GM18502 (cell line): ENCODE measurements at regions not wholly inside any gene's neighbourhood (a gene's known extent, or its start where the extent isn't known, plus 50 kb on each side); places are given as distances from the start of the nearest gene placed in this dataset.

ENCODE experiments used
- ATAC-seq: cut with Tn5 transposase; IDR thresholded peaks from one replicate; pipeline ENCODE4 v1.9.1; 2021; ENCODE audit warnings: mild to moderate bottlenecking; ENCODE audit not compliant: unreplicated experiment, poor library complexity

DNA sequence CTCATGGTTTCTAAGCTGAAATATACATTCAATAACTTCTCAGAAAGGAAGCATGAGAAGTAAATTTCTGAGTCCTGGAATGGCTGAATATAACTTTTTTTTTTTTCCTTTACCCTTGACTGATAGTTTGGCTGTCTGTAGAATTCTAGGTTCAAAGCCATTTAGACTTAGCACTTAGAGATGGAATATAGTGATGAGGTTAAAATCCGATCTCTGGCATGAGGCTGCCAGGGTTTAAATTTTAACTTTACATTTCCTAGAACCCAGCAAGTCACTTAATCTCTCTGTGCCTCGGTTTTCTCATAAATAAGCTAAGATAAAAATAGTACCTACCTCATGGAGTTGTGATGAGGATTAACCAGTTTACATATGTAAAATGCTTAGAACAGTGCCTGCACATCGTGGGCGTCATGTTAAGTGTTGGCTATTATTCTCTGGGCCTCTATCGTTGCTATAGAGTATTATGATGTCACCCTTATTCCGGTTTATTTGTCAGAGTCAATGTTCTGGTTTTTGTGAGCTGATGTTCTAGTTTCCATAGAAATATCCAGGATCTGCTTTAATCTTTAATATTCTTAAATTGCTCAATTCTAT, 199.8 kb upstream of the TLE3 start:
- ATAC-seq: no peak

DNA sequence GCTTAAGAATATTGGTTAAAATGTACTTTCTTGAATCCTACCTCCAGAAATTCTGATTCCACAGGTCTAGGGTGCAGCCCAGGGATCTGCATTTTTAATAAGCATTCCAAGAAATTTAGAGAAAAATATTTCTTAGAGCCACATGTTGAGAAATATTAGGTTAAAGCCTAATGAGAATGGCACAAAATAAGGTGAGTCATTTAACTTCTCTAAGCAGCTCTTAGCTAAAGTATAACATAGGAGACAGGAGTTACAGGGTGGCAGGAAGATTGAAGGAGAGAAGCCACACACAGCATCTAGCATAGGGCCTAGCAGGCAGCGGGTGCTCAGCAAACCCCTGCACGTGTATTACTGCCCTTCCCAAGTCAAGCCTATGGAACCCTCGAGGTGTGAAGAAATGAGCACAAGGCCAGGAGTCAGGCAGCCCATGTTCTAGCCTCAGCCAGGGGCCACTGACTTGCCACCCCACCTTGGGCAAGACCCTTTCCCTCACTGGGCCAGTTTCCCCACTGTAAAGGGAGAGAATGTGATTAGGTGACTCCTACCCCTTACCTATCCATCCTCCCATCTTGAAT, 197.1 kb upstream of the TLE3 start:
- no peak for ATAC-seq

DNA sequence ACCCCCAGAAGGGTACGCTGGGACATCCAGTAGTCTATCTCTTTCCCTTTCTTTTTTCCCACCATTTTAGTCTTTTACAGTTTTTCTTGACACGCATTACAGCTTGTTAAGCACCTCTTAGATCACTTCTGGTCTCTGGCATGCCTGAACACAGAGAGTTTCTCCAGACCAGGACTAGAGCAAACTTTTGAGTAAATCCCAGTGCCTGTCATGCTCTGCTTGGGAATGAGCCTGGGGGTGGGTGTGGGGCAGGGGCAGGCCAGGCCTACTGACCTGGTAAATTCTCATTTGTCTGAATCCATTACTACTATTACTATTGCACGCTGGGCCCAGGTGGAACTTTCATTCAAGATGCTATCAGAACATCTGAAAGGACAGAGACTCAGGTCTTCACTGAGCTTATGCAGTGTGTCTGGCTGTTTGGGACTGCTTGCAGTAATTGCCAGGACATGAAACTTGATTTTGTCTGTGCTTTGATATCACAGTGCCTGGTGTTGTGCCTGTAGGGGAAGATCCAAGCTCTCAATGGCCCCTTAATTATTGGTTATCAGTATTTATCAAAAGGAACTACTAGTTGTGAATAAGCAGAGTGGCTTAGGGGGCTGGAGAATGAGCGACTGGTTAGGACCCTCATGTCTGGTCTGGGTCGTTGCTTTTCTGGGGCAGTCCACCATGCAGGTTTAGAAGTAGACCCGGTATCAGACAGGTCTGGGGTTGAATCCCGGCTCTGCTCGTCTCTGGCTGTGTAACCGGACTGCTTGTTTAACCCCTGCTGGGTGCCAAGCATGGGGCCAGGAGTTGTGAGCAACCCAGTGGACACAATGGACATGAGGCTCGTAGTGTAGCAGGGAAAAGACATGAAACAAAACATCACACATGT, 196.1 kb upstream of the TLE3 start:
- no peak for ATAC-seq

DNA sequence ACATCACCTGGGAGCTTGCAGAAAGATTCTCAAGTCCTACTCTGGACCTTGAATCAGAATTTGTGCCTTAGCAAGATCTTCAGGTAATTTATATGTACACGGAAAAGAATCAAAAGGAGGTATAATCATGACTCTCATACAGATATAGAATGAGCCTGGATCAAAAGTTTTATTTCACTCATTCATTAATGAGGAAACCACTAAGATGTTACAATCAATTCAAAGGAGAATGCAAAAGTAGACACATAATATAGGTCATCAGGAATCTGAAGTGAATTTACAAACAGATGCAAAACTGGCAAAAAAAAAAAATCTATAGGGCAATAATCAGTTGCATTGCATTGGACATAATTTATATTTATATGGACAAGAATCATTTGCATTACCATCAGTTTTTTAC, 195.4 kb upstream of the TLE3 start:
- no peak for ATAC-seq

DNA sequence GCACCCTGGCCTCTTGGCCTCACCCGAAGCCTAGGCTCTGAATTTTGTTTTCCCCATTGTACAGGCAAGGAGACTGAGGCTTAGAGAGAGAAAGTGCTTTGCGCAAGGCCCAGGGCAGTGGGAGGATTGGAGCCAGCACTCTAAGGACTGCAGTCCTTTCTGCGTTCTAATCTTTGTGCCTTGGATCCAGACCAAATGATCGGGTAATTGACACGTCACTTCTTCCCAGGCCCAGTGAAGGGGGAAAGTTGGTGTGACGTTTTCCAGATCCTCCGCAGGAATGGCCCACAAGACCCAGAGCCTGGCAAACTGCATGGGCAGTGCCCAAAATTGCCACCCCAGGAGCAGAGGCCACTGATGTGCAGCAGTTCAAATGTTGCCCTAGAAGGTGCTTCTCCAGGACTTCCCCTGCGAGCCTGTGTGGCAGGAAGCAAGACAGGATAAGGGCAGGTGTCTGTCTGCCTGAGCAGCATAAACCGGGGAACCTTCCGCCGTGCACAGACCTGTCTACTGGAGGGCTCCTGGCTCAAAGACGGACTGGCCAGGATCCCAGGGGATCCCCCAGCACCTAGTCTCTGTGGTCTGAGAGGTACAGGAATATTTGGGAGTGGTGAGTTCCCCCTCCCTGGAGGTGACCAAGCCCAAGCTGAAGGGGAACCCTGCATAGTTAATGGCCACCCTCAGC, 194.5 kb upstream of the TLE3 start:
- no peak for ATAC-seq

DNA sequence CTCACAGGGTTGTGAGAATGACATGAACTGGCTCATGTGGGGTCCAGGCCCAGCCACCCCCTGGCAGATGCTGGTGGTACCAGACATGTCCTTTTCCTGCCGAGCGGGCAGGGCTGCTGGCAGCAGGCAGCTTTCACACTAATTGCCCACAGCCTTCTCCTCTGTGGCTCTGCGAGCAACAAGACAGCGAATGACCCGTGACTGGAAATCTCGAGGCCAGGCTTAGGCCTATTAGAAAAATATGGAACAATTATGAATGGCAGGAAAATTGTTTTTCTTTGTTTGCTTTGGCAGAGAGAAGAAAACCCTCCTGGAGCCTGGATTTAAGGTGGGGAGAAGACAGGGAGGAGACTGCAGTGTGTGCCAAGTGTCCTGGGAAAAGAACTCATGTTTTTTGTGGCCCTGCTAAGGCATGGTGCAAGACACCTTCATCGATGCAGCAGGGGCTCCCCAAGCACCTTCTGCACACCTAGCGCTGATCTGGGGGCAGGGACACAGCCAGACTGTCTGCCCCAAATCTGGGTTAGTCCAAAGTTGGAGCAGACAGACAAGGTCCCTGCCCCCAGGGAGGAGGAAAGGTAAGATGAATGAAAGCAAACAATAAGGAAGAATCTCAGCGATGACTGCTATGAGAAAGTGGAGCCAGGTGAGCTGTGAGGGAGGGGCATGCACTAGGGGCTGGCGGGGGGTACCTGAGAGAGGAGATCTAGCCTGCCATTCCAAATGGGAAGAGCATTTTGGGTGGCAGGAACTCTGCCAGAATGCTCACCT, 193.8 kb upstream of the TLE3 start:
- no peak for ATAC-seq

DNA sequence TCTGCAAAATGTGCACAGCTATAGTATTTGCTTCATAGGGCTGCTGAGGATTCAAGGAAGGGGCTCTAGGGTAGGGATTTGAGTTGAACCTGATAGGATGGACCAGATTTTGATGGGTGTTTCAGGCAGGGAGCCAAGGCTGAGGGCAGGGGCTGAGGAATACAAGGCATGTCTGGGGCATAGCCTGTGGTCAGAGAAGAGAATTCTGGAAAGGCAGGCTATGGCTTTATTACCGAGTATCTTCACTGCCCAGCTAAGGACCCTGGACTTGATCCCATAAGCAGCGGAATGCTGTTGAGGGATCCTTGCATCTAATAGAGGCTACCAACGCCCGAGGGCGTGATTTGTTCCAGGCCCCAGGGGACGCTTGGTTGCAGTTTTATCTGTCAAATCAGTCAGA, 193.0 kb upstream of the TLE3 start:
- no peak for ATAC-seq

DNA sequence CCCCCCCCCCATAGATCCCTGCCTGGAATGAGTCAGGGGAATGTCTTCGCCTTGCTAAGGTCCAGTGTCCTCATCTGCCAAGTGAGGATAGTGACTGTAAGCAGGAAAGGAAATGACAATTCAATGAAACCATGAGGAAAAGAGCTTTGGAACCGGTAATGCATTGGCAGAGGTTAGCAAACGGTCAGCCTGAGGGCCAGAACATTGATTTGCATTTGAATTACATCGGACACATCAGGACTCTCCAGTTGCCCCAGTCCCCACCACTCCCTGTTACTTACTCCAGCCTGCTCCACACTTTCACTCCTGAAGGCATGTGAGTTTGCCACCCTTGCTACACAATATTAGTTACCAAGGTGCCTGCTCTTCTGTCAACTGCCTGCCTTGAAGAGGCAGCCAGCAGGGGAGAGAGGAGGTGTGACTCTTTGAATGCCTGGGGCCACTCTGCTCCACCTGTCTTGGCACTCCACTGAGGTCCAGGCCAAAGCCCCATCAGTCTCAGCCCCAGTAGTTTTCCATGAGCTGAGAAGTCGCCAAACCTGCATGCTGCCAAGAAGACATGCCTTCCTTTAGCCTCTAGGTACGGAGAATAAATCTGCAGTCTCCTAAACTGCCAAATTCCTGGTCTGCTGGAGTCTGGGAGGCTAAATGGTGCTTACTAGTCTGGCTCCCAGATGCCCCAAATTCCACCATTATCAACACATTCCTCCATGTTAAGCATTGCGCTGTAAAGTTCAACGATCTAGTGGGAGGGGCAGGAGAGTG, 191.7 kb upstream of the TLE3 start:
- no peak for ATAC-seq

DNA sequence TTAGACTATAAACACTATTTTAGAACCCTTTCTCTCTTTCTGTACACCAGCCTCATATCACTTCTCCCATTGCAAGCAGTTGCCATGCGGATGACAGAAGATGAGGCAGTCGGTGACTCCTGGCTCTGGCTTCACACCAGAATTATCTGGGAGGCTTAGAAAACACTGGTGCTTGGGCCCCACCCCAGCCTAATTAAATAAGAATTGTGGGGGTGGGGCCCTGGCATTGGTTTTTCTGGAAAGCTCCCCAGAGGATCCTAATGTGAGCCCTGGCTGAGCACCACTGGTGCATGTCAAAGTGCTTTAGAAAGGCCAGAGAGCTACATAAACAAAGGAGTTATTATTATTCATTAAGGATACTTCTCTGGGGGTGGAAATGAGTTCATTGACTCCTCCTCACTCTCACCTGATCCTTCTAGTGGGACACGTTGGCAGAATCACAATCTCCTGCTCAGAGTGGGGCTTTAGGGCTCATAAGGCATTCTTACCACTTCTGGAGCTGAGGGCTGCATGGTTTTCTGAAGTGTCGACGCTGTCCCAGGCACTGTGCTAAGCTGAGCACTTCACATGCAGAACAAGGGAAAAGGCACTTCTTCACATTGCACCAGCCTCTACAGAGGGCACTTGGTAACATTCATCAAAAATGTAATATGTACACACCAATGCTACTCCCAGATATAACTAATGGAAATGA, 188.5 kb upstream of the TLE3 start:
- no peak for ATAC-seq

DNA sequence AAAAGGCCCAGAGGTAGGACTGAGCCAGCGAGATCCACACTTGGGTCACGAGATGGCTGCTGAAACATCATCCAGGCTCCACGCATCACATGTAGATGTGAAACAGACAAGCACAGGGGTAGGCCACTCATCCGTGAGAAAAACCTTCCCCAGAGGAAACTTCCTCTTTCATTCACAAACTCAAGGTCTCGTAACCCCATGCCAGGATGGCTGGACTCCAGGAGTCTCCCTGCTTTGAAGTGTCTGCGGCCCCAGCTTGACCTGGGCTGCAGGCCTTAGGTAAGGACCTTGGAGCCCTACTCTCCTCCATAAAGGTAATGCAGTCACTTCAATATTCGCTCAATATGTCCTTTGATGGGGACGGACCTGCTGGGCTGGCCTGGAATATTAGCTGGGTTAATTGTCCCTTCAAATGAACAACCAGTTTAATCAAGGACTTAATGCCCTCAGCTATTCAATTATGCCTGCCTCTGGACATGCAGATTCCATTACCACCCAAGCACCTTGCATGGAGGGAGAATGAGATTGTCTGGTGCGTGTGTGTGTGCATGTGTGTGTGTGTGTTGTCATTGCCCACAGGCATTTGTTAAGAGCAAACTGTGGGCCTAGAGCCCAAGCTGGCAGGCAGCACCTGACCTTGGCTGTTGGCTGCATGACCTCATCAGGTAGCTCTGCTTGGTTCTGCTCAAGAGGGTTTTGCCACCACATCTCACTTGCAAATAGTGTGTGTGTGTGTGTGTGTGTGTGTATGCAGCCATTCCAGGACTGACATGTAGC, 186.9 kb upstream of the TLE3 start:
- no peak for ATAC-seq

DNA sequence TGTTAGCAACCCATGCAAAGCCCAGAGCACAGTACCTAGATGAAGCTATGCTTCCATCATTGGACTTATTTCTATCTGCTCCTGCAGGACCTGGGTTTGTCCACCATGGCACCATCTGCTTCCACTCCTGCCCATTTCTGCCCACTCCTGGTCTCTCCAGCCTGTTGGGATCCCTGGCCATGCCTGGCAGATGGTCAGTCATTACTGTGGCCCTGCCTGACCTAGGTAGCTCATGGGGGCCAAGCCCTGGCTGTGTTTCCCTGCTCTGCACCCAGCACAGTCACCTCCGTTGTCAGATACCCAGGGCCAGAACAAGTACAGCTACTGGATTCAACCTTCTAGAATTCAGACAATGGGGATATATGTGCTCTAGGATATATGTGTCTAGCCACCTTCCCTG, 185.8 kb upstream of the TLE3 start:
- ATAC-seq: no peak

DNA sequence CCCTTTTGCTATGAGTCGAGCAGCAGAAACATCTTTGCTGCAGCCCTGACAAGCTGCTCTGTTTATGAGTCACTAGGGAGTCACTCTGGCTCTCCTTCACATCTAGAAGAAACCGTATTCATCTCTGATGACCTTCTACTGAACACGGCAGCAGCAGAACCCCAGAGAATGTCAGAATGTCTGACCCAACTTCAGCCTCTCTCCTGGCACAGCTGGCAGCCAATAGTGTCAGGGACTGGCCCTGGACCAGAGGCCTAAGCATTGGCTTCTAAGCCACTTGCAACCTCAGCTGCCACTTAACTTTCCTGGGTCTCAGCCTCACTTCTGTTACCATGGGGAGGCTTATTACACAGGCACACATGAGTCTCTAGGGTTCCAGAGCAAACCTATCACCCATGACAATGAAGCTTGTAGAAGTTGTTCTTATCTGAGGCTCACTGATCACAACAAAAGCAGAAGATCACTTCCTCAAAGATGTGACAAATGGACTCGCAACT, 184.1 kb upstream of the TLE3 start:
- no peak for ATAC-seq

DNA sequence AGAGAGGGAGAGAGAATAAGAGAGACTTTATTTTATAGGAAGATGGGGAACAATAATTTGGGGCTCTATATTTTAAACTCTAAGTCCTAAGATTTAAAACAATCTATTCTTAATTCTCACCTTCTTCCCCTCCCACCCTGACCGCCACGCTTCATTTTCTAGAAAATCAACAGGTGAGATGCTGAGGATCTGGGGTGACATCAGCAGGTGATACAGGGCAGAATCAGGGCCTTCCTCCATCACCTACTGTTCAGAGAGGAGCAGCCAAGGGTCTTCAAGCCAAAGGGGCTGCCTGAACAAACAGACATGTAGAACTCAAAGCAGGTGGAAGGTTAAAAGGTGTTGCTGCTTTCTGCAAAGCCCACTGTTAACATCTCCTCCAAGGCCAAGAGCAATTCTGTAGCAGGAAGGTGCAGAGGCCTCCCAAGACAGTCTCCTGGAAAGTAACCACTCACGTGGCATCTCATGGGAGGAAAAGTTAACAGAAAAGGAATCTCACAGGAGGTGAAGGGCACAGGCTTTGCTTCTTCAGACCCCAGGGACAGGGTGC, 183.6 kb upstream of the TLE3 start:
- no peak for ATAC-seq

DNA sequence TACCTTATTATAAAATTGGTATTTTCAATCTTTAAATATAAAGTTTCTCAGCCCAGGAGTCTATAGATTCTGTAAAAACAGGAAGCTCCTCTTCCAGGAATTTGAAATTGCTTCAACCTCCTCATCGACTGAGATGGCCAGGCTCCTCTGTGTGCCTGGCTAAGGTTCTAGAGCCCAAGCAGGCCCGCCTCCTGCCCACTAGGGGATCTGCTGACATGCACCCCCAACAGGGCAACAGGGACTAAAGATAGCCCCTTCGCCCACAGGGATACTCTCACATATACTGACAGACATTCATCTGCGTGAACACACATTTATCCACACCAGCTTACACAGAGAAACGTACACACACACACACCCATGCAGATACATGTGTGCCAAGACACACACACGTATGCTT, 183.1 kb upstream of the TLE3 start:
- ATAC-seq: no peak

DNA sequence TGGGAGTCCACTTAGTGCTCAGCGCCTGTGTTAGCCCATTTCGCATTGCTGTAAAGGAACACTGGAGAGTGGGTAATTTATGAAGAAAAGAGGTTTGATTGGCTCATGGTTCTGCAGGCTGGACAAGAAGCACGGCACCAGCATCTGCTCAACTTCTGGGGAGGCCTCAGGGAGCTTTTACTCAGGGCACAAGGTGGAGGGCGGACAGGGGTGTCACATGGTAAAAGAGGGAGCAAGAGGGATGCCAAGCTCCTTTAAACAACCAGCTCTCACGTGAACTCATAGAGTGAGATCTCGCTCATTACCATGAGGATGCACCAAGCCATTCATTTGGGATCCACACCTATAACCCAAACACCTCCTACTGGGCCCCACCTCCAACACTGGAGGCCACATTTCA, 181.4 kb upstream of the TLE3 start:
- ATAC-seq: no peak

DNA sequence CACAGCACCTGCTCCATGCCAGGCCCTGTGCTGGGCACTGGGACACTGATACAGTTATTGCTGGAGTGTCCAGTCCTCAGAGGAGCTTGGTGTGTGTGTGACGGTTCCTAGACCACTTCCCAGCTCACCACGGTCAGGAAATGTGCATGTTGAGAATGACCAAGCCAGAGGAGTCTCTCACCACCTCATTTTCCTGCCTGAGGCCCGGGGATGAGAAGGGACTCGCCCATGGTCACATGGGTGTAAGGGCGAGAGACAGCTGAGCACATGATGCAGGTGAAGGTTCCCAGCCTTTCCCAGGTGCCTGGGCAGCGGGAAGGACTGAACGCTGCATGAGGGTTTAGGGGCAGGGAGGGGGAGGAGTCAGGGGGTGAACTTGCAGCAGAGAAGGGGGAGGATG, 180.9 kb upstream of the TLE3 start:
- ATAC-seq: no peak

DNA sequence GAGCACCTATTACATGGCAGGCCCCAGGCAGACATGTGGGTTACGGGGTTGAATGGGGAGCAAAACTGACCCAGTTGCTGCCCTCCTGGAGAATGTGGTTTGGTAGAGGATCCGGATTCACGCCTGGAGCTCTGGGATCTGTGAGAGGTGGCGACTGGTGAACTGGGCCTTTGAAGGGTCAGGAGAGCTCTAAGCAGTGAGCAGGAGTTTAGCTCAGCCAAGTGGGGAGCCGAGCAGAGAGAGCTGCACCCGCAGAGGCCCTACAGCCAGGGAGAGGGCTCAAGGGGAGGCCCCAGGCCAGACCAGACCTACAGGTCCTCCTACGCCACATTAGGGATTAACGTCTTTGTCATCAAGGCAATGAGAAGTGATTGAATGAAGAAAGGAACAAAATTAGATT, 179.8 kb upstream of the TLE3 start:
- ATAC-seq: no peak

DNA sequence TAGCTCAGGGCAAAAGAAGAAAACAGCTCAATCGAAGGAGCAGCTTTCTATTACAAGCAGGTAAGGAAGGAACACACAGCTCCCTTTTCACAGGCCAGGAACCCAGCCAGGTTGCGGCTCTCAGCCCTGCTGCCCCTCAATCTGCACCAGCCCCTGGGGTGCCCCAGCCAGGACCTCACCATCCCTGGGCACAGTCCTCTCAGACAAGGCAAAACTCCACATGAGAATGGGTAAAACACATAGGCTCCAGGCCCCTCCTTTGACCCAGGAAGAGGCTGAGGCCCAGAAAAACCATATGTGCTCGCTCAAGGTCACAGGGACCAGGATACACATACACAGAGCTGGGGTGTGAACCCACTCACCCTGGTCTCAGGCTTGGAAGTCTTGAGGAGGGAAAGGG, 178.7 kb upstream of the TLE3 start:
- no peak for ATAC-seq
